ENCODE measurements at regions not wholly inside any gene's neighbourhood (a gene's known extent, or its start where the extent isn't known, plus 50 kb on each side); places are given as distances from the start of the nearest gene placed in this dataset.
"Not testable (repeated sequence)": the region's sequence is repeated elsewhere in the genome, so short reads cannot be mapped to it uniquely, and the experiment has no call there.

DNA sequence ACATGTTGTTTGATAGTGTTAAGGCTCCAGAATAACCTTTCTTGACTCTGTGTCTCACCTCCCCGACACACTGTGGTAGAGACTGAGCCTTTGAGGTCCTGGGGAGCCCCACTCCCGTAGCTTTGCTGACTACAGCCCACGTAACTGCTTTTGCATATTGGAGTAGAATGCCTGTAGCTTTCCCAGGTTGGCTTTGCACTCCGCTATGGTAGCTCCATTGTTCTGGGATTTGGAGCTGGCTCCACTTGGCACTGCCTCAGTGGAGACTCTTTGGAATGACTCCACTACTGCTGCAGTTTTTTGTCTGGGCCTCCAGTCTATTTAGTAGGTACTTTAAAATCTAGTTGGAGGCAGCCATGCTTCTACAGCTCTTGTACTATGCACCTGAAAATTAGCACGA is 56.2 kb upstream of the ANXA1 start:
- DNase-seq (ENCODE audit: extremely low read depth in 1 of 2, low read depth in 1 of 2) = no peak

DNA sequence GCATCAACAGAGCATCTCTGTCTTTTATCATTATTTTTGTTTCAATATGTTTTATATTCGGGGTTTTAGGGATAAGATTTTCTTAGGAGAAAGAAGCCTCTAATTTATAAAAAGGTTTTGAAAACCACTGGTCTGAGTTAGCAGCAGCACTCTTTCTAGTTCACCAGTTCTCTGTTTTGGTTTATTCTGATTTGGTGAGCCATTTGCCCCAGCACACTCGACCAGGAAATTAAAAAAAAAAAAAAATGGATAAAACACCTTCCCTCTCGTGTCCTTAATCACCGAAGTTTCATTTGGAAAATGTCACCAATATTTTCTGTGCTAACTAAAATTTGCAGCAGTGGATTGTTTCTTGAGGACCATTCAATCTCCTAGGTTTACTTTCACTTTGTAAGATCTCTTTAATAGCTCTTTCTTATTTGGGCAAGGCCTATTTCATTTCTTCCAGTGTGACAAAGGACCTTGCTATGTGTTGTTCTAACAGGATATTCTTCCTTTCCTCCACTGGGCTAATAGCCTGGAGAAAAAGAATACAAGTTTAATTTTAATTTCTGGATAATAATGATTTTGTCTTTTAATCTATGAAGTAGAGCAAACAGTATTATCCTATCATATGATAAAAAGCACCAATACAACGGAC is 57.8 kb upstream of the ANXA1 start:
- no peak for DNase-seq (ENCODE audit: extremely low read depth in 1 of 2, low read depth in 1 of 2)

DNA sequence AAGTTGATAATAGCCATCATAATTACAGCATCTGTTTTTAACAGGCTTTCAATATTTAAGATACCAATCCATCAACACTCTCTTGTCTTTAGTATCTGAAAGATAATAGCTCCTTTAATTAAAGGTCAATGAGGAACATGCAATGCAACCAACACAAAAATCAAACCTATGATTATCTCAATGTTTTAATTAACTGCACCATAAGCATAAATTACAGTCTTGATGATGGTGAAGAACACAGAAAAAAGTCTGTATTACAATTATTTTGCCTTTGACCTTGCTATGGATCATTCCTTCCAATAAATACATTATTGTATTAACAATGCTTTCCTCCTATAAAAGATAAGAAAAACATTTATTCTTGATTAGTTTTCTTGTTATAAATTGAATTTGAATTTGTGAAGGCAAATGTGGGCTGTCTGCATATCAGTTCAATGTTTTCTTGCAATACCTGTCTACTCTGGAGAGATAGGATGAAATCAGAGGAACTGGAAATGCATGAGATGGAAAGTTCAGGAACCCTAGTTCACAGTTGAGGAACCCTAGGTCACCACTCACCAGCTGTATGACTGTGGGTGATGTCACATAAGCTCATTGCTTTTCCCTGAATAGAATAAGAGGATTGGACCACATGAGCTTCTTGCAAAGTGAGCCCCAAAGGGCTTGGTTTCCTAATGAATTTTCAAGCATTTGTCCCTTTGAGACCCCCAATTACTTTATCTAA is 58.5 kb upstream of the ANXA1 start:
- no peak for DNase-seq (ENCODE audit: extremely low read depth in 1 of 2, low read depth in 1 of 2)

DNA sequence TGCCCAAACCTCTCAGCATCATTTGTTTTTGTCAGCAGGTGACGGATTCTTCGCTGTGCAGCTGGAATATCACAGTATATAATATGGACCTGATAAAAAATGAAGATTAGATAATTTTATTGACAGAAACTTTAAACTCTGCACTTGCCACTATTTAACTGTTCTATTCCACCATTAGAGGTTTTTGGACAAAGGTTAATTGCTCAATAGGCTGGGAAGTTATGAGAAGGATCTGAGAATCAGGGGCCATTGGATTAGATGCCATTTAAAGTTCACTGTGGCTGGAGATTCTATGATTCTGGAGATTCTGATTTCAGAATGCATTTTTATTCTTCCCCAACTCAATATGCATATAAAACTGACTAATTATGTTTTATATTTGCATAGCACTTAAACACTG is 59.8 kb upstream of the ANXA1 start:
- DNase-seq (ENCODE audit: extremely low read depth in 1 of 2, low read depth in 1 of 2) = no peak

DNA sequence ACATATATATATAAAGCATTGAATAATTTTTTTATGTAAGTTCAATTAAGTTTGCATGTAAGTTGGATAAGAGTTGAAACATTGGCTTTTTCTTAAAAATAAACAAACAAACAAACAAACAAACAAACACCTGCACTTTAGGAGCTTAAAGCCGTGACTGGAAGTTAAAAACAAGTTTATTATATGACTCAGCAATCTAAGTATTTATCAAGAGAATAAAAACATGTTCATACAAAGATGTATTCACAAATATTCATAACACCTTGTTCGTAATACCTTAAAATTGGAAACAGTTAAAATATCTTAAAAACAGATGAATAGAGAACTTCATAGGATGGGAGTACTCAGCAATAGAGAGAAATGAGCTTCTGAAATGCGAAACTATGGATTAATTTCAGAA is 61.5 kb upstream of the ANXA1 start:
- no peak for DNase-seq (ENCODE audit: extremely low read depth in 1 of 2, low read depth in 1 of 2)

DNA sequence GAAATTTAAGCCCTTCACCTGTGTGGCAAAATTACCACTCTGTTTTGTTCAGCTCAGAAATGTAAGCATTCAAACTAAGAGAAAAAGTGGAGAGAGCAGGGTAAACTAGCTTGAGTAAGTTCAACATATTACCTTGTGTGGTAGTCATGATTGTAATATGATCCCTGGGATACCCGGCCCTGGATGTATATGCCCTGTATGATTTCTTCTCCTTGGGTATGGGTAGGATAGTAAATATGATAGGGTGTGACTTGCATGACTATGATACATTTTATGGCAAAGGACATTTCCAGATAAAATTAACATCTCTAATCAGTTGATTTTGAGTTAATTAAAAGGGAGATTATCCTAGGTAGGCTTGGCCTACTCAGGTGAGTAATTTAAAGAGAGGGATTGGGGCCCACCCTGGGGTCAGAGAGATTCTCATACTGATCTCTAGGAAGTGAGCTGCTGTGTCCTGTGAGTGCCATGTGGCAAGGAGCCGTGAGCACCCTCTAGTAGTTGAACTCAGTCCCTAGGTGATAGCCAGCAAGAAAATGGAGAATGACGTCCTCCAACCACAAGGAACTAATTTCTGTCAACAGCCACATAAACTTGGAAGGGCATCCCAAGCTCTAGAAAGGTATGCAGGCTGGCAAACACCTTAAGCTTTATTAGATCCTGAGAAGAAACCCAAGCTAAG is 62.2 kb upstream of the ANXA1 start:
- no peak for DNase-seq (ENCODE audit: extremely low read depth in 1 of 2, low read depth in 1 of 2)

DNA sequence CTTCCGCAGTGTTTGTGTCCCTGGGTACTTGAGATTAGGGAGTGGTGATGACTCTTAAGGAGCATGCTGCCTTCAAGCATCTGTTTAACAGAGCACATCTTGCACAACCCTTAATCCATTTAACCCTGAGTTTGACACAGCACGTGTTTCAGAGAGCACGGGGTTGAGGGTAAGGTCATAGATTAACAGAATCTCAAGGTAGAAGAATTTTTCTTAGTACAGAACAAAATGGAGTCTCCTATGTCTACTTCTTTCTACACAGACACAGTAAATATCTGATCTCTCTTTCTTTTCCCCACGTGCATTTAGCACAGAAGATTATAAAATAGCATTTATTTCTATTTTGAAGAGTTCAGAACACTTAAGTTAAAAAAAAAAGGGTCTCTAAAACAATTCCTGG is 63.8 kb upstream of the ANXA1 start:
- DNase-seq (ENCODE audit: extremely low read depth in 1 of 2, low read depth in 1 of 2) = not testable (repeated sequence)

DNA sequence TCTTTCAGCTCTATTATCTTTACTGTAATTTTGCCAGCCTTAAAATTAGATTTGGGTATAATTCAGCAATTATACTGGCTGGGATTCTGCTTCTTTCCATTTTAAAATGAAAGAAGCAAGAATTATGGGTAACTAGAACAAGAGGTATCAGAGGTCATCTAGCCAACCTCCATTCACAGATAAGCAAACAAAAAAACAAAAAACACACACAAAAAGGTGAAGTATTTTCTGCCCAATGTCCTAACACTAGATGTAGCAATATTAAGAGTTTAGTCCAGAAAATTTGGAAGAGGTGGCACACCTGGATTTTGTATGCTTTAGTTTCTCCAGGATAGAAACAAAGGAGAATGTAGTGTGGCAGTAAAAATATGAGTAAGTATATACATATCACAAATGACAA is 68.1 kb upstream of the ANXA1 start:
- DNase-seq (ENCODE audit: extremely low read depth in 1 of 2, low read depth in 1 of 2) = no peak

DNA sequence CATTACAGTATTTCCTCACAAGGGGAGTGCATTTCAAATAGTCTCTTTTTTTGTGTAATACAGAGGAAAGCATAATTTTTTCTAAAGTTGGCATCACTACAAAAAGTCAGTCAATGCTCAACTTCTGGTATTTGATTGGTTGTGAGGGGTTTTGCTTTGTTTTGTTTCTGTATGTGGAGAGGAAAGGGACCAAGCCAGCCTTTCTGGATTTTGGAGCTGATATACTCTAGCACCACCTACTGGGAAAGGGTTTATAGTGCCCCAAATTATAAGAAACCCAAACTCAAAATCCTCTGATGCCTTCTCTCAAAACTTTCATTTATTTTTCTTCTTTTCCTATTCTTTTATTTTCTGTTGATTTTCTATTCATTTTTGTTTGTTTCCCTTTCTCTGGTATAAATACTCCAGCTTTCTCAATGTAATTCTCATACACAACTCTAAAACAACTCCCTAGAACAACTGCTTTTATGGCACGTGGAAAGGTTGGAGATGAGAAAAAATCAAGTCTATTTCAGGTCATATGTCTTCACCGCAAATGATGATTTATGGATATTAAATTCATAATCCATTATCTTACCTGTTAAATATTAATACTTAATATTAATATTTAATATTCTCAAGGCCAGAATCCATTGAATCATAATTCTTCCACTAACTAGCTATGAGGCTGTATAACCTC is 69.5 kb upstream of the ANXA1 start:
- no peak for DNase-seq (ENCODE audit: extremely low read depth in 1 of 2, low read depth in 1 of 2)

DNA sequence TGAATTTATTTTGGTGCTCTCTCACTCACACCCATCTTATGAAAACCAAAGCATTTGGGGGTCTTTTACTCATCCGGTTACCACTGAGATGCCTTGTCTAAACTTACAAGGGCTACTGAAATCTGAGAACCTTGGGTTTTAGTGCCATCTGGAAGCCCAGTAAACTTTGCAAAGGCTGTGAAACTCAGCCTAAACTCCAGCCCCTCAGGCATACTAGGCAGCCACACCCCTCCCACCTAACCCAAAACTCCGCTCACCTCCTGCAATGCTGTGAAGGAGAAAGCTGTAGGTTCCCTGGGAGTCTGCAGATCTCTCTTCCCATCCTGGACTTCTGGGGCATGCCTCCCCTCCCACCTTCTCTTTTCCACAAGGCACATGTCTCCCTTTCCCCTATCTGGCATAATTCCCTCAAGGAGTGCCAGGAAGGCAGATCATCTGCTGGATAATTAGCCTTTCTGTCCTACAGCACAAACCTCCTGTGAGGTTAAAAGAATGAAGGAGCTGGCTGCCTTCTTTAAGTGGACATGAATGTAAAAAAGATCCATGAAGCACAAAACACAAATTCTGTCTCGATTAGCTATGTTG is 71.5 kb upstream of the ANXA1 start:
- no peak for DNase-seq (ENCODE audit: extremely low read depth in 1 of 2, low read depth in 1 of 2)

DNA sequence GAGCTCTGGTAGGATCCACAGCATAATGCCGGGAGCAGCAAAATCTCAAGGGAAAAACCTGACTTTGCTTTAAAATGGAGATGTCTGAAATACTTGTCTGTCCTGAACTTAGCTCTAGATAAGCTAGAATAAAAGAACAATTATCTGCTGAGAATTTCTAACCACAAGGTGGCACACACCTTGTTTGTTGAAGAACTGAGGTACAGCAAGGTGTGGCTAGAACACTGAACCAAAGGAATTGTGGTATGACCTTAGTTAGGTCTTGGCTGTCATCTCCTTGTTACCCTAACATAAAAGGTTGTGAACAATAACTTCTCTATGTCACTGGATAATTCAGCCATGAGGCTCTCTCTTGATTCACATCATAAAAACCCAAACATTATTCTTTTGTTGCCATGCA is 72.3 kb upstream of the ANXA1 start:
- no peak for DNase-seq (ENCODE audit: extremely low read depth in 1 of 2, low read depth in 1 of 2)

DNA sequence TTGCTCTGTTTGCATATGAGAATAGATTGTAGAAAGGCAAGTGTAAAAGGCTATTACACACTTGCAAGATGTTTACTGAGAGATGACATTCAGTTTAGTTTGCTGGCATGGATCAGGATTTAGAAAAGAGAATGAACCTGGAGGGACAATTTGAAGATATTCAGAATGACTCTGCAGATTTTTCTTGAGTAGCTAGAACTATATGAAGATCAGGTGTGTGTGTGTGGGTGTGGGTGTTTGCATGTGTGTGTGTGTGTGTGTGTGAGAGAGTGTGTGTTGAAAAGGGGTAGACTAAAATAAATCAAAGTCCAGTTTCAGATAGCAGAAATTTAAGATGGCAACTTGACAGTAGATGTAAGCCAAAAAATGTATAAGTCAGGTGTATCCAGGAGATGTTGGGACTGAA is 74.0 kb upstream of the ANXA1 start:
- DNase-seq (ENCODE audit: extremely low read depth in 1 of 2, low read depth in 1 of 2) = no peak

DNA sequence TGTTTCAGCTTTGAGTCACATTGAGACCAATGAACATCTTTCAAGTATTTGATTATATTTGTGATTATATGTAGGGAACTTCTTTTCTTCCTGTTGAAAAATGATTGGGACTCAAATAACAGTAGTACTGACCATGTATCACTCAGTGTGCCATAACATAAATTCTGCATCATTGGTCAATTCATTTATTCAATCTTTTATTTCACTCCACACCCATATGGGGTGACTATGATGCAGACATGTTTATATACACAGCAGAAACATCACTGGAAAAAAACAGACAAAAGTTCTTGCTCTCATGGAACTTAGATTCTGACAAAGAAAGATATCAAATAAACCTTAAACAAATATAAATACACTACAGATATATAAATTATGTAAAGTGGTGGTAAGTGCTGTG is 74.7 kb upstream of the ANXA1 start:
- no peak for DNase-seq (ENCODE audit: extremely low read depth in 1 of 2, low read depth in 1 of 2)

DNA sequence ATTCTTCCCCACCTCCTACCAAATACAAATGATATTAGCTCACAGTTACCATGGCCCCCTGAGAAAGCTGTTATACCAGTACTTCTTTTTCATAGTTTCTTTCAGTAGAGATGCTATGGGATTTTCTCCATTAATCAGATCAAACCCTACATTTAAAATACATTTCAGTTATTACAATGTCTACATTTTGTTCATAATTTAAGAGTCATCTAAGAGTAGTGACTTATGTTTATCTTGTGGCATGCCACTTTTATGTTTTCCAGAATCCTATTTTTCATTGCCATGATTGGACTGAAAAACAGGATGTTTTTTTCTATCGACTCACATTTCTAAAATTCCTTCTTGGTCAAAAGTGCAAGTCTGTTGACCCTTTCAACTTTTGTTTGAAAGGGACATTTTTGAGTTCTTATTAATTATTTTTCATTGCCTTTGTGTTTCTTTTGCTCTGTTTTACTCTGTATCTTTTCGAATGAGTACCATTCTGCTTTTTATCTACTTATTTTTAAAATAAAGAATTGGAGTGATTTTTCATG is 77.4 kb upstream of the ANXA1 start:
- no peak for DNase-seq (ENCODE audit: extremely low read depth in 1 of 2, low read depth in 1 of 2)

DNA sequence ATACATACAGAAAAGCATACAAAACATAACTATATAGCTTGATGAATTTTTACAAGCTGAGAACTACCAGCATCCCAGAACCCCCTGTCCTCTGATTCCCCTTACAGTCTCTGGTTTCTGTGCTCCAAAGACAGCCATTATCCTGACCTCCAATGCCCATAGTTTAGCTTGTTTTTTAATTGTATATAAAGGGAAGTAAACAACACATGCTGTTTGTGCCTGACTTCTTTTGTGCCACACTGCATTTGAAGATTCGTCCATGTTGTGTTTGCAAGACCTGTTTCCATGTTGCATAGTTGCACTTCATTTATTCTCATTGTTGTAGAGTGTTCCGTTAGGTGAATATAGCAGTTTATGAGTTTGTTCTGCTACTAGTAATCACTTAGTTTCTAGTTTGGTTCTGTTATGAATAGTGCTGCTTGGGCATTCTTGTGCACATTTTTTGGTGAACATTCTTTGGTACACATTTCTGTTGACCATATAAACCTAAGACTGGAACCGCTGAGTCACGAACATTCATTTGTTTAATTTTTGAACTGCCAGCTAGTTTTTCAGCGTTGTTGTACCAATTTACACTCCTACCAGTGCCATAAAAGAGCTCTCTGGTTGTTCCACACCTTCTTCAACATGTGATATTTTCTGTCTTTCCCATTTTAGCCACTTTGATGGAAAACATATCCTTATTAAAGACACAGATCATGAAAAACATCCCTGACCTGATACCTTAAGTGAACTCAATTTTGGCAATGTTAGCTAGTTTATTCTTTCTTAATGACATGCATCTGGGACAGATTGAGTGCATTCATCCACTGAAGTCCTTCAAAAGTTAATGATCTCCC is 78.1 kb upstream of the ANXA1 start:
- DNase-seq (ENCODE audit: extremely low read depth in 1 of 2, low read depth in 1 of 2) = no peak

DNA sequence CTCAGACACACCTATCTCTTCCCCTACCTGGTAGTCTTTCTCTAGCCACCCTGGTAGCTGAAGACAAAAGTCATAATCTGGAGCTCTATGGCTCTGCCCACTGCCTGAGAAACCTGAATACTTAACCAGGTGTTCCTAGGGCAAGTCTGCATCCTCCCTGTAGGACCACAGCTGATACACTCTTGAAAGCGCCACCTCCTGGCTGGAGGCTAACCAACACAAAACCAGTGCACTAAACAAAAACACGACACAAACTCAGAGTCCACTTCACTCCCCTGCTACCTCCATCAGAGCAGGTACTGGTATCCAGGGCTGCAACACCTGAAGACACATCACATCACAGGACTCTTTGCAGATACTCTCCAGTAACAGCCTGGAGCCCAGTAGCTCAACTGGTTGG is 84.6 kb upstream of the ANXA1 start:
- no peak for DNase-seq (ENCODE audit: extremely low read depth in 1 of 2, low read depth in 1 of 2)

DNA sequence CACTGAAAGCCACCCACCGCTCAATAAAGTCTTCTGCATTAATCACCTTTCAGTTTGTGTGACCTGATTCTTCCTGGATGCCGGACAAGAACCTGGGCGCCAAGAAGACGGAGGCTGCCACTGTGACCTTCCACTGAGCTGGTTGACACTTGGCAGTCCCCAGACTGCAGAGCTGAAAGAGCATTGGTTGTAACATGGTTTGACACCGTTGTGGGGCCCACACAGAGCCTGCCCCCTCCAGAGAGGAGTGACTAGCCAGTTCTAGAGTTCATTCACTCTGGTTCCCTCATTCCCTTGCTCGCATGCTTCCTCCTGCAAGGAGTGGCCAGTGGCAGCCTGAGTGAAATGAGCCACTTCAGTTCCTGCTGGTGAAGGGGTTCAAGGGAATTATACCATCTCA is 86.2 kb upstream of the ANXA1 start:
- DNase-seq (ENCODE audit: extremely low read depth in 1 of 2, low read depth in 1 of 2) = no peak

DNA sequence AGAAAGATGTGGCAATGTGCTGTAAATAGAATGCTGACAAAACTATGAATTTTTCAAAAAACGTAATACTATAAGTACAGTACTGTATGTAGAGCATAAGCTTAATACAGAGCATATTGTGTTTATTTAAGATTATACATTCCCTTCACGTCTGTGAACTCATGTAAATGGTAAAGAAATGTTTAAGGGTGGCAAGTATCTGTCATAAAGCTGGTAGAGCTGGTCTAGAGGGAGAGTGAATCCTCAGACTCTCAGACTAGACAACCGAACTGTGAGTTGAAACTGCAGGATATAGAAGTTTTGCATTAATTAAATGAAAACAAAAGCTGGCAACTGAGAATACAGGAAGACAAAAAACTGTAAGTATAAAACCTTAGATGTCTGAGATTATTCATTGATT is 87.3 kb upstream of the ANXA1 start:
- DNase-seq (ENCODE audit: extremely low read depth in 1 of 2, low read depth in 1 of 2) = no peak

DNA sequence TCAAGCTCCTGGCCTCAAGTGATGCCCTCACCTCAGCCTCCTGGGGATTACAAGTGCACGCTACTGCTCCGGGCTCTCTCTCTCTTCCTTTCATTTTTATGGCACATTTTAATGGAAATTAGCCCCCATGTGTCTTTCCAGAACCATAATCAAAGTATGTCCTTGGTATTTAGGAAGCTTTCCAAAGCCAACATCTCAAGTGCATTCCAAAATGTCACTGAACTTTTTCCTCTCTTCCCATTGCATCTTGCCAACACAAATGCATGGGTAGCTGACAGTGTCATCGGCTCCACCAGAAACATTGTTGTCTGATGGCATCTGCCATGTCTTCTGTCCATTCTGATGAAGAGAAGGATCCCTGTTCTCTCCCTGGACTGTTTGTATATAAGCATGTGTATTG is 90.5 kb upstream of the ANXA1 start:
- DNase-seq (ENCODE audit: extremely low read depth in 1 of 2, low read depth in 1 of 2) = no peak

DNA sequence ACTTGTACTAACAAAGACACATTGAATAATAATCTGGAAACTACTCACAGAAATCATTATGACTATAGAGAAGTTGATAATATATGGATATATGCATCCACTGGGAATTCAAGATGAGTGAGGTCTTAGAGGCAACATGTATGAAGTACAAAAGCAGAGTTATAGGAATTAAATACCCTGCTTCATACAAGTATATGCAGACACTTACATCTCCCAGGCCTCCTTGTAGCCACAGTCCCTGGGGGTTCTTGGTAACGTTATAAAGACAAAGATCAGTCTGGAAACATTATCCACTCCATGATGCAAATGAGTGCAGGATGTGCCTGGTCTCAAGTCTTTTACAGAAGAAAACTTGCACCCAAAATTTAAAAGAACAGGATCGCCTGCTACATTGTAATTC is 92.4 kb upstream of the ANXA1 start:
- no peak for DNase-seq (ENCODE audit: extremely low read depth in 1 of 2, low read depth in 1 of 2)
